ENCODE measurements at regions not wholly inside any gene's neighbourhood (a gene's known extent, or its start where the extent isn't known, plus 50 kb on each side); places are given as distances from the start of the nearest gene placed in this dataset.
"Not testable (repeated sequence)": the region's sequence is repeated elsewhere in the genome, so short reads cannot be mapped to it uniquely, and the experiment has no call there.

- DNase-seq: no peak
These were observed 292.9 kb upstream of the SLC14A2 start for GRCh38 chr18:45322343-45322742.

- no peak for DNase-seq
These were observed 291.2 kb upstream of the SLC14A2 start for GRCh38 chr18:45324101-45324494.

GRCh38 chr18:45324495-45325113, 290.7 kb upstream of the SLC14A2 start:
- peak; percentile 32 for DNase-seq

GRCh38 chr18:45325778-45326177, 289.5 kb upstream of the SLC14A2 start:
- DNase-seq: no peak

- DNase-seq: no peak
These were observed 288.8 kb upstream of the SLC14A2 start for GRCh38 chr18:45326505-45326904.

- DNase-seq: peak; percentile 32
These were observed 287.0 kb upstream of the SLC14A2 start for GRCh38 chr18:45328296-45328695.

GRCh38 chr18:45328811-45329210, 286.5 kb upstream of the SLC14A2 start:
- peak; percentile 54 for DNase-seq

GRCh38 chr18:45329316-45329715, 286.0 kb upstream of the SLC14A2 start:
- peak; percentile 34 for DNase-seq

GRCh38 chr18:45330170-45330594, 285.1 kb upstream of the SLC14A2 start:
- peak; percentile 58 for DNase-seq

- no peak for DNase-seq
These were observed 282.4 kb upstream of the SLC14A2 start for GRCh38 chr18:45332871-45333270.

- no peak for DNase-seq
These were observed 281.1 kb upstream of the SLC14A2 start for GRCh38 chr18:45334191-45334590.

- peak; percentile 46 for DNase-seq
These were observed 279.8 kb upstream of the SLC14A2 start for GRCh38 chr18:45335282-45336043.

GRCh38 chr18:45336448-45336847, 278.8 kb upstream of the SLC14A2 start:
- DNase-seq: peak; percentile 79

- DNase-seq: no peak
These were observed 277.8 kb upstream of the SLC14A2 start for GRCh38 chr18:45337477-45337876.

GRCh38 chr18:45339810-45340550, 275.3 kb upstream of the SLC14A2 start:
- no peak for DNase-seq

- no peak for DNase-seq
These were observed 274.4 kb upstream of the SLC14A2 start for GRCh38 chr18:45340884-45341283.

- no peak for DNase-seq
These were observed 273.8 kb upstream of the SLC14A2 start for GRCh38 chr18:45341454-45341853.

- DNase-seq: no peak
These were observed 273.1 kb upstream of the SLC14A2 start for GRCh38 chr18:45342166-45342565.

- no peak for DNase-seq
These were observed 272.6 kb upstream of the SLC14A2 start for GRCh38 chr18:45342653-45343052.

- DNase-seq: no peak
These were observed 271.9 kb upstream of the SLC14A2 start for GRCh38 chr18:45343365-45343764.

- DNase-seq: not testable (repeated sequence)
These were observed 270.6 kb upstream of the SLC14A2 start for GRCh38 chr18:45344680-45345079.

GRCh38 chr18:45349019-45349418, 266.3 kb upstream of the SLC14A2 start:
- DNase-seq: no peak

GRCh38 chr18:45349467-45349866, 265.8 kb upstream of the SLC14A2 start:
- DNase-seq: no peak
